HG02870 (cell line): ENCODE measurements at regions not wholly inside any gene's neighbourhood (a gene's known extent, or its start where the extent isn't known, plus 50 kb on each side); places are given as distances from the start of the nearest gene placed in this dataset.

Experiments used
- ATAC-seq: cut with Tn5 transposase; IDR thresholded peaks from one replicate; pipeline ENCODE4 v1.9.1; 2021; ENCODE audit warnings: mild to moderate bottlenecking, moderate library complexity; ENCODE audit not compliant: unreplicated experiment

DNA sequence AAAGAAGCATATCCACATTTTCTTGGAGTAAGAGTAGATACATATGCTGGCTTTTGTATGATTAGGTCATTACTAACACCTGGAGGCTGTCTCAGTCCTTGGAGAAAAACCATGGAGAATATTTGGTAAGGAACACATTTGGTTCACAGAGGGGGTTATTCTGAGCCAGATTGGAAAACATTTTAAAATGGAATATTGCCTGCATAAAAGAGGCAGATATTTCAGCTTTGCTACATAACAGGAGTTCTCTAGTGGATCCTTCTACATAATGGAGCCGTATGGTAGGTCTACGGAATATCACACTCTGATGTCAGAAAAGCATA, 415.1 kb downstream of the ADGRL2 start:
- ATAC-seq: no peak

DNA sequence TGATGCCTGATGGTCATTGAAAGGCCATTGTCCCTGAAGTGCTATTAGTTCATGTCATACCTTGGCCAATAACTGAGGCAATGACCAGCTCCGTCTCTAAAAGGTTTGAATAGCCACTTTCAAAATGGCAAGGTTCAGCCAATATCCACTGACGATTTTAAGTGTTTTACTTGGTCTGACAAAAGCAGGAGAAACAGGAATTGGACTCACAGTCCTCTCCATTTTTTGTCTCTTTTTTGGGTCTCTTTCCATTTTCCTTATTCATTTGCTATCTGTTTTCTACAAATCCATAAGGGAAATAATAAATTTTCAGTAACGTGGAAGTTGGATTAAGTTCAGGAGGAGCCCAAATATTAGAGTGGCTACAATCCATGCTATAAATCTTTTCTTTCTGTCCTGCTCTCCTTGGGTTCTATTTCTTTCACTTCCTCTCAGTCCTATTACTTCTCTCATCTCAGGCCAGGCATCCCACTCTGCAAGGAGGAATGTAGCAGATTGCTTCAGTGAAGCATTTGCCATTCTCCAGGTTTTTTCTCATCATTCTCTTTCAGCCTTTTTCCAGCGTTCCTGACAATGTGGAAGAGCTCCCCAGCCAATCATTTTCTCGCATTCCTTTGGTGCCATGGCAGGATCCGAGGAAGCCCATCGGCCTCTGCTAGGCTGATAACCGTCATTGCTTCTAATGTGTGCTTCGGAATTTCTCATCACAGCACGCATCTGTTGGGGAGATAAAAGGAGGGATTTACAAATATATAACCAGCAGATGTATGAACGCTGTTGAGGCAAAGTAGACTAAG, 414.5 kb downstream of the ADGRL2 start:
- ATAC-seq: no peak

DNA sequence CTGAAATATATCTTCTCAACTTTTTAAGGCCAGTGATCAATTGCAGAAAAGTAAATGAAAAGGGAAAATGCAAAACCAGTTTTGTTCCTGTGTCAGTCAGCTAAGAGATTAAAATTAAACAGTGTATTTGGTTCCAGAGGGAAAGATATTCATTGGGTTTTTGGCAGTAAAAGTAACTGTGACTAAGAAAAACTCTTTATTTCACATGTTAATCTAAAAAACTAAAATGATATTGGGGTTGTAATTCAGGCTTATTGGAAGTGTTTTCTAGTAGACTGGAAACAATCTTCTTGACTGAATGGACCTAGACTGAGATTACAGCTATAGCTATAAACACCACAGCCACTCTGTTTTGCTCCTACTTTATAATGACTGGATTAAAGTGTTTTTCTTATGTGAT, 413.9 kb downstream of the ADGRL2 start:
- no peak for ATAC-seq

DNA sequence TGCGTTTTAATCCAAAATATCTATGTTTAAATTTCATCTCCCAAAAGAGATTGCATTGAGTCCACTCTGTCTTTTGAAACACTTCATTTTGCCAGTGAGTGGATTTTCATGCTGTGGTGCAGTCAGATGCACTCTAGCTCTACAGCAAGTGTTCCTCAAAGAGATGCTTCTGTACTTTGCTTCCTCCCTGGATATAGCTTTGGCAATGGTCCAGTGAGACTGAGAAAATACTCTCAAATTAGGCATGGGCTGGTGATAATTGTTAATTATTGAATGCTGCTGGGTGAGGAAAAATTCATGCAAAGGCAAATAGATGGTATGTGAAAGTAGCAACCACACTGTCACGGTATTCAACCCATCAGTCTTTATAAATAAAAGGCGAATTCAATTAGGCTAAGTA, 396.9 kb downstream of the ADGRL2 start:
- no peak for ATAC-seq

DNA sequence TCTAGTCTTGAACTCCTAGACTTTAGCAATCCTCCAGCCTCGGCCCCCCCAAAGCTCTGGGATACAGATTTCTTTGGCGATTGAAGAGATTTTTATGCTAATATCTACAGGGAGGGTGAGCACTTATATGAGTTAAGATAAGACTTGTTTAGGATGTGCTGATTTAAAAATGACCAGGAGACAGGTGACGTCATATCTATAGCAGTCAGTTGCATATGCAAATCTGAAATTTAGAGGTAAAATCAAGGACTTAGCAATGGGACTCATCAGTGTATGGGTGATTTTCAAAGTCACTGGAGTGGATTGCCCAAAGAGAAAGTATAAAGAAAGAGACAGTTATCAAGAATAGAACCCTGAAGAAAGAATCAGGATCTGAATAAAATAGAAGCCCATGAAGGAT, 394.5 kb downstream of the ADGRL2 start:
- no peak for ATAC-seq

DNA sequence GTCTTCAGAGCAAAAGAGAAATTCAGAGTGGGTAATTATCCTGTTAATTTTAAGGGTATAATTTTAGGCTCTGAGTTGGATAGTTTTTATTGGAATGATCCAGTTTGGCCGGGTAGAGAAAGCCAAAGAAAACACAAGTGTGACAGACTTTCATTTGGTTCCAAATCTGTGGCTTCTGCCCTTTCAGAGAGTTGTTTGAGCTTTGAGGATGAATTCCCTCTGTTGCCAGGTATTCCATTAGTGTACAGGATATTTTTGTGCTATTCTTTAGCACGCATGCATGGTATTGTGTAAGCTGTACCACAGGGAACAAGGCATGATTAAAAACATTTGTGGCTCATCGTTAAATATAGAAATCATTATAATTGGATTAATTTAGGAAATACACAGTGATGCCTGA, 384.4 kb downstream of the ADGRL2 start:
- ATAC-seq: no peak

DNA sequence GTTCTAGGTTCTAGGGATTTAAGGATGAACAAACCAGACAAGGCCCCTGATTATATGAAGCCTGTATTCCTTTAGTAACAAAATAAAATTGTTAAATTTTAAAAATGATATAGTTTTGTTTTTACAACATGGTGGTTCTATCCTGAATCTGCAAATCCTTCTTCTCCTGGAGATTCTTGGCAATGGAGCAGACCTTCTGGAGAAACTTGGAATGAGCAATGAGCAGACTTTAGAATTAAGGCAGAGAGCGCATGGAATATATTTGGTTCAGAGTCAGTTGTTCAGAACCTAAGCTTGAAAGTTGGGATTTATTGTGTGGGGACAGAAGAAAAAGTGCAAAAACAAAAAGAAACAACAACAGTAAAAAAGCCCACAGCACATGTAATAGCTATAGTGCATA, 381.1 kb downstream of the ADGRL2 start:
- ATAC-seq: no peak

DNA sequence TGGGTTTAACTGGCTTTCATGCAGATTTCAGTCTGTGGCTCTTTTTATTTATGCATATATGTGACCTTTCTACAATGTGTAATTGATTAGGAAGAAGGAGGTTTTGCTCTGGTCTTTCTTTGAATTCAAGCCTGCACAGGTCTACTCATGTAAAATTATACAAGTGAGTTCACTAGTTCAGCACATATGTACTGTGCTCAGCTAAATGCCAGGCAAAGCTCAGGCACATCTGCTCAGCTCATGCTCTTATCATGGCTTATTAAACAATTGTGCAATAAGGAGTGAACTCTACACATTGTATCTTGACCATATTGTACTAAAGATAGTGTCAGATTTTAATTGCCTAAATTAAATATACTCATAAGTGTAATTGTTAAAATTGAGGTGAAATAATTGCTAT, 378.4 kb downstream of the ADGRL2 start:
- no peak for ATAC-seq

DNA sequence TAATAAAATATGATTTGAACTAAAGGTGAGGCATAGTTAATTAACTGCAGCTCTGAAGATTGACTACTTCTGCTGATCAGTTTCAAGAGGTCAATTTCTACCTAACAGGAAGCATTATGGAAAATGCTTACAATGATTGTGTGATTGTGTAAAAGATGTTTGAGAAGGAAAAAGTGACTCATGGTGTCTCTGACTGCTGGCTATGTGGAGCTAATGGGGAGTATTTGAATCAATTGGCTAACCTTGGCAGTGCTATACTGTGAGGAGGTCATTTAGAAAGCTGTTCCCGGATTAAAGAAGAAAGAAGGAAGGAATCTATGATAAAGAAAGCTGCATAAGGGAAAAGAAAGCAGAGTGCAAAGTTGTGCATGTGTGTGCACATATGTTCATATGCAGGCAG, 376.5 kb downstream of the ADGRL2 start:
- no peak for ATAC-seq

DNA sequence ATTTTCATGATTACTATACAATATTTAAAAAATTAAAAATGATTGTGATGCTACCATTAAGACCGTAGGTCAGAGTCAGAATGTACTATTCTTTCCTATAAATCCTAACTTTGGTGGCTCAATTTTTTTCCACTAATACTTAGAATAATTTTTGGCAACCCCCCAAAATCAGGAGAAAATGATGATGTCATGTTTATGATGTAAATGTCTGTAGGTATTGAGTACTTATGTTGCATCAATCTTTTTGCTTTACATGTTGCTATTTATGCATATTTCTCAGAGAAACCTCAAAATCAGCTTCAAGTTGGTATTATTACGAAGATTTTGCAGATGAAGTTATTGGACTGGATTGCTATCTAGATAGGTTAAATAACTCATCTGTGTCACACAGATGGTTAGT, 371.2 kb downstream of the ADGRL2 start:
- no peak for ATAC-seq

DNA sequence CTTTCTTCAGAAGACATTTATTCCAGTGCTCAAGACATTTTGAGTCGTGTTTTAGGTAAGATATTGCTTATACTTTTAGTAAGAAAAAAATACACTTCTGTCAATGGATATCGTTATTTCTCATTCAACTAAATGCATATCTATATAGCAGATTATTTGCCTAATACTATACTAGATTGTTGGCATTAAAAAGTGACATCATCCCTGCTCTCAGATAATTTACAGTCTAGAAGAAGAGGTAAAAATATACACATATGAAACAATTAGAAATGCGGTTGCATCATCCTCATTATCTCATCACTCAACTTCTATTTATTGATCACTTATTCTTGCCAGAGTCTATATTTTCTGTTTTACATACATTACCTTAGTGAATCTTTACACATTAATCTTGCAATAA, 367.7 kb downstream of the ADGRL2 start:
- no peak for ATAC-seq

DNA sequence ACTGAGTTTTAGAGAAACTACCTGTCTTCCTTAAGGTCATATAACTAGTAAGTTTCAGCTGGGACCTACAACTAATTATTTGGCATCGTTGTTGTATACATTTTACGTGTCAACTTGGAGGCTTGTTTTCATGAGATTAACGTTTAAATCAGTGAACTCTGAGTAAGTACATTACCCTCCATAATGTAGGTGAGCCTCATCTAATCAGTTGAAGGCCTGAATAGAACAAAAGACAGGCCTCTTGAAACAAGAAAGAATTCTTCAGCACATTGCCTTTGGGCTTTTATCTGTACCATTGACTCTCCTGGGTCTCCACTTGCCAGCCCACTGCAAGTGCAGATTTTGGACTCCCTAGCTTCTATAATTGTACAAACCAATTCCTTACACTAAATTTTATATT, 364.6 kb downstream of the ADGRL2 start:
- no peak for ATAC-seq

DNA sequence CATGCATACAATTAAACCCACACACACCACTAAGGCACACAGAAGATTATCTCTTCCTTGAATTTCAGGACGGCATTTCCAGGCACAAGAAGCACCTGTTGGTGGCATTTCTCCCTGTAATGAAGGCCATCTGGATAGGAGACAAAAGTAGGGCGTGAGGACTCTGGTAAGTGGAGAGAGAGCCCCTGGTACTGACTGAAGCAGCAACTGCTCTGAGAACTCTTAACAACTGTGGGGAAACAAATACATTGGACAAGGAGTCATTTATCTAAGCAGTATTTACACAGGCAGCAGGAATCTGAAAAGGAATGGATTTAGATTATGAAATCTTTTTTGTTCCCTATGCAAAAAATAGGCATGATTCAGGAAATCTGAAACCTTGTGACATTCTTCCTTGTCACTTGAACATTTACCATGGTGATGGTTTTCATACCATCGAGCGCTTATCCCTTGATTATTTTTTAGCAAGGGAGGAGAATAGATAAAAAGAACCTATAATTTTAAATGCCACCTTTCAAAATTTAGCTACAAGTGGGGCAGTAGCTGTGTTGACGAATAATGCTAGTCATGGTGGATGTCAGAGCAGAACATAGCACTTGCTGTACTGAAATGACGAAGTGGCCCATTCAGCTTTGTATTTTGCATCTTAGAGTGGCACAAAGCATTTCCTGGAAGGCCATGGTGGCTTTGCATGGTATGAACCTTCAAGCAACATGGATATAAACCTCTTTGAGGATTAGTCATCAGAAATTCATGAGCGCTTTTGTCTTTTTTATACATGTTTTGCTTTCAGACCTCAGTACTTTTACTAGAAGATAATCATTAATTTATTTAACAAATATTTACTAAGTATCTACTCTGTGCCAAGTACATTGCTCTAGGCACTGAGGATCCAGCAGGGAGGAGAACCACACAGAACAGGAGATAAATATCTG, 362.0 kb downstream of the ADGRL2 start:
- no peak for ATAC-seq

DNA sequence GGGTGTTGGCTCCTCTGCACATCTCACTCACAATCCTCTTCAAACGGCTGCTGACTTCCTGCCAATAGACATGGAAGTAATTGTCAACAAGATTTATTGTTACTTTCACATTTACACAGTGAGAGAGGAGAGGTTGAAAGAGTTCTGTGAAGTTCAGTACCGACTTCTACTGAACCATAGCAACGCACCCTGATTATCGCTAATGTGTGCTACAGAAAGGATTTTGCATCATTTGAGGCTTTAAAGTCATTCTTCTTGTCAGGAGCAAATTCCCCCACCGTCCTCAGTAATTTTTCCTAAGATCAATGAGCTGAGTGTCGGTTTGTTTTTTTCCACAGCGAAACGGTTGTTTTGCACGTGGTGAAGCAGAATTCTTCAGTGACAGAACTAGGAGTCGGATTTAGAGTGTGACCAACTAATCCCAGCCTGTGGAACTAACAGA, 361.0 kb downstream of the ADGRL2 start:
- ATAC-seq: no peak

DNA sequence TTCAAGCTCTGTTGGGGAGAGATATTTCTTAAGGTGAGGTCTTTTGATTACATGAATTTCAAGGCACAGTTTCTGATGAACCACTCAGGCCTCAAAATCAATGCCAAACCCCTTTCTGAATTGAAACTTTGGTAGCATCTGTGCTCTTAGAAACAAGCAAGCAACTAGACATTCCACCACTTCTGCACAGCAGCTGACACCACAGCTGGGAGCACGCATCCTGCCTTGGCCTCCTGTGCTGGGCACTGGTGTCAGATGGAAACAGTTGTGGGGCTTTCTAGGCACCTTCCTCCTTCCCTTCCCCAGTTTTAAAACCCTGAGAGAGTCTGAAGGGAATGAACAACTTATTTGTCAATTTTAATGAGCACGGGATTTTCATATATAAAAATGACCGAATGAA, 360.2 kb downstream of the ADGRL2 start:
- no peak for ATAC-seq

DNA sequence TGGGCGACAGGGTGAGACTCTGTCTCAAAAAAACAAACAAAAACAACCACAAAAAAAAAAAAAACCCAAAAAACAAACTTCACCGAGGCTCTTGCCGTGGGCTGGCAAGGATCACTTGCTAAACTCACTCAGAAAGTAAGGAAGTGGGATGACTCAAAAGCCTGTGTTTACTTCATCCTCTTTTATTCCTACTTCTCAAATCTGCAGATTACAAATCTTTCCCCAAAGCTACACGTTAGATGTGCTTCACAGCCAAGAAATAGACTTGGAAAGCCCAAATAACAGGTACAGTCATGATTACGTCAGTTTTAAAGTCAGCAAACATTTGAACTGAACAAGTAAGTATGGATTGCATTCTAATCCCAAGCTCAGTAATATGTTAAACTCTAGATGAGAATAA, 359.3 kb downstream of the ADGRL2 start:
- no peak for ATAC-seq

DNA sequence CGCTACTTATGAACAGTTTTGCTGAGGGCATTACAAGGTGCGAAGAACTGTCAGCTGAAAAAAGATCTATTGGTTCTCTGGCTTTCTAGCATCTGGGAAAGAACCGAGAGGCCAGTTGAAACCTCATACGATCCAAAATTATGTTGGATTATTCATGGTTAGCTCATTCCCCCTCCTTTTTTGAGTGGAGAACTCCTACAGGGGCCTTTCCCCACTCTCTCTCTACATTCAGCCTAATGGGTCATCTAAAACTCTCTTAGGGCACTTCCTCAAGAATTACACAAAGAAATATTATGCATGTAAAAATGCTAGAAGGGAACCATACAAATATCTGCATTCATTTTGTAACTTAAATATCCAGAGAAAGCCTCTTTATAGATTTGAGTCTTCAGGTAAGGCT, 358.2 kb downstream of the ADGRL2 start:
- ATAC-seq: no peak

DNA sequence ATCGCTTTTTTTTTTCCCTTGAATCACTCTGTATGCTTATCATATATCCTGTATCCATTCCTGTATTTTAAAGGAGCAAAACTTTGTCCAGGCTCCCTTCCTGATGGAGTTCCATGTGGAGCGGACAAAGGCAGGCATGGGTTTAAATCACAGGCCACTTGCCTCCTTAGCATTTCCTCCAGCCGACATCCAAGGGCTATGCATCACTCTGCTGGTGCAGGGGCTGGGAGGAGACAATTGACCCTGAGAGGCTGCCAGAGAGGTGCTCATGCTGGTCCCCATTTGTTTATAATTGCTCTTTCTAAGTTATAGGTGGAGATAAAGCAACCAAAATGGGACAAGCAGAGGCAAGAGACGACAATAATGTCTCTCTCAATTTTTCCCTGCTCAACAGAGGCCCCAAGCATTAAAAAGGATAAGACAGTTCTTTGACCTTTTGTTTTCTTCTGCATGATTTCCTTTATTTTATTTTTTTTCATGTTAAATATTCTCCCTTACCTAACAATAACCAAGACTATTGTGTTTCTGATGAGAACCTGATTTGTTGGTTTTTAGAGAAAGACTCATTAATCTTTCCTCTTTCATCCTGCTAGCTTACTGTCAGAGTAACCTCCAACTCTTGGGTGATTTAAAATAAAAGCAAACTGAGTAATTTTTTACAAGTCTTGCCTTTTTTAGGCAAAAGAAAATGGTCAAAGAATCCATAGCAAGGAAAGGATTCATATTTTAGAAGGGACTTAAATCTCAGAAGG, 353.7 kb downstream of the ADGRL2 start:
- no peak for ATAC-seq

DNA sequence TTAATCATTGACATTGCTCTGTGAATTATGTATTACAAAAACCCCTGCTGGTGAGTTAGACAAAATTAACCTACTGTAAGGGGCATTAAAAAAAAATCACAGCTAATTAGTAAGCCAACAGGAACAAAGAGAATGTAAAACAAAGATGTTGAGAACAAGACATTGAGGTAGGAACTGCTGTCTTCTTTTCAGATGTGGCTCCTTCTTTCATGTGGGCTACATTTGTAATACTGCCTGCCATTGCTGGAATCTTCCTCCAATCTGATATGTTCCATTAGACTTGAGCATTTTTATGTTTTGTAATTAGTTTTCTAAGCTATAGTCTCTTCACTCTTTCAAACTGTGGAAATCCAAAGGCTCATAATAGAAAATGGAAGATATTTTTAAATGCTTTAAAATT, 353.0 kb downstream of the ADGRL2 start:
- ATAC-seq: no peak

DNA sequence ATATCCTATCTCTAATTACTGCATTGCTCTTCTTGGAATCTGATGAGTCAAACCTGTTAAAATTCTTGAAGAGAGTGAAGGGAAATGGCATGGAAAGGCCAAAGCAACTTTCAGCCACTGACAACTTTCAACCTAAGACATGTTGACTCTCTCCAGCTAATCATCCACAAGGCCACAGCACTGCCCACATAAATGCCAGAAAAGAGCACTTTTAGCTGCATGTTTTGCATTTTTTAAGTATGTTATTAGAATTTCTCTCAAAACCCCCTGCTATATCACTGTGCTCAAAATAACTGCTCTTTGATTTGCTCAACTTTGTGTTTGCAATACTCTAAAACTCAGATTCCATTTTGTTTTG, 352.5 kb downstream of the ADGRL2 start:
- no peak for ATAC-seq

DNA sequence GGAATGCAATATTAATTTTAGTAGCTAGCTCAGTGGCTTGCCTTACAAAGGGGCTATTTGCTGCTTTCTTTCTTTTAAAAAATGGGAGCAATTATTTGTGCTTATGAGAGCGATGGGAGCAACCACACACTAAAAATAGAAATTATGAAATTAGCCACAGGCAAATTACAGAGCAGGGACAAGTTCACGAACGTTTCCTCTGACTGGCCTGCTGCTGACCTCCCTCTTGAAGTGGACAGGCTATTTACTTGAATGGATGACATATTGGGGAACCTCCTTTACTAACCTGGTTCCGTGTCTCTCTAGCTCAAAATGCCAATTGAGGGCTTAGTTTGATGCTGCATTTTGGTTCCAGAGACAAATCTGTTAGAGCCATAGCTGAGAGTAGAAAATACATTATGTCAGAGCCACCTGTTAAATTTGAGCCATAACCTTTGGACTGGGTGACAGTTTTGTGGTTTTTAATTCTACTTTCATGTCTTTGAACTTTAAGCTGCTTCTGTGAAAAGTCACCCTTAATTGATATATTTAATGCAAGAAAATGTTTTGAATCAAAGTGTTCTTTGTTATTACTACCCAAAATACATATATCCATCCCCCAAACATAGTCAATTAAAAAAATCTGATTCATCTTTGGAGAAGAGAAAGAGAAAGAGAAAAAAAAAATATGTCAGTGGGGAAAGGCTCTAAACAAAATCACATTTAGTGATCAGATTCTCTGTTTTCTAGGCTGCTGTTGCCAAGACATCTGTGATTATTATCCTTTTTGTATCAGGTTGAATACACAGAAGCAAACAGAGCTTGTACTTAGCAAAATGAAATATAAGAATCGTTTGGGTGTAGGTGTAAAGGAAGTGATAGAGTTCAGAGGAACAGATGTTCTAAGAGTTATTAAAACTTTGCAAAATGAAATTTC, 351.9 kb downstream of the ADGRL2 start:
- no peak for ATAC-seq
